Caco-2 (cell line): ENCODE measurements at regions not wholly inside any gene's neighbourhood (a gene's known extent, or its start where the extent isn't known, plus 50 kb on each side); places are given as distances from the start of the nearest gene placed in this dataset.

ENCODE experiments used
- BruUV-seq: library from RNA; stranded (reverse); fragments of 400-500 nt; replicated peaks from 2 replicates; lab custom pipeline; 2021; lab: Mats Ljungman, UMichigan
- CTCF ChIA-PET: fragments of 300-600 bp; sonication (Branson Sonifier 250); formaldehyde crosslinking; loops from one replicate; lab custom pipeline; 2022; ENCODE audit warnings: antibody characterized with exemption; lab: Charles Lee
- POLR2A ChIA-PET: fragments of 300-600 bp; sonication (Branson Sonifier 250); formaldehyde crosslinking; loops from one replicate; lab custom pipeline; 2022; ENCODE audit warnings: antibody characterized with exemption; lab: Charles Lee
- DNase-seq, 2 experiments: peaks; one replicate each; pipeline versions ENCODE4 v3.0.0 to v3.0.0-alpha.2; 2020 to 2022
- H3K27me3 ChIP-seq: replicated peaks from 2 replicates; pipeline ENCODE4 v1.6.0; 2011; ENCODE audit warnings: low read length; ENCODE audit not compliant: control insufficient read depth, insufficient read depth
- H3K36me3 ChIP-seq: 2 replicates; pipeline ENCODE4 v1.5.1; 2011; ENCODE audit warnings: low read length; ENCODE audit not compliant: control insufficient read depth, insufficient read depth
- H3K4me1 ChIP-seq: fragments of 250-450 bp; sonication (Bioruptor Pico); 2 replicates; pipeline ENCODE4 v1.5.1; 2020; ENCODE audit warnings: mild to moderate bottlenecking
- H3K4me3 ChIP-seq: 2 replicates; pipeline ENCODE4 v1.5.1; 2011; ENCODE audit warnings: low read depth, mild to moderate bottlenecking, control low read depth, low read length
- H3K9me3 ChIP-seq: fragments of 250-450 bp; sonication (Bioruptor Pico); 2 replicates; pipeline ENCODE4 v1.5.1; 2020; ENCODE audit warnings: mild to moderate bottlenecking, moderate library complexity
- H3K27ac Mint-ChIP-seq: one replicate; pipeline ENCODE4 v1.8.0; 2022; ENCODE audit warnings: mixed read lengths; ENCODE audit not compliant: unreplicated experiment
- H3K27me3 Mint-ChIP-seq: one replicate; pipeline ENCODE4 v1.8.0; 2022; ENCODE audit warnings: mixed read lengths; ENCODE audit not compliant: insufficient read depth, unreplicated experiment
- H3K36me3 Mint-ChIP-seq: one replicate; pipeline ENCODE4 v1.8.0; 2022; ENCODE audit warnings: mild to moderate bottlenecking, mixed read lengths; ENCODE audit not compliant: insufficient read depth, unreplicated experiment
- H3K4me1 Mint-ChIP-seq: one replicate; pipeline ENCODE4 v1.8.0; 2022; ENCODE audit warnings: low read depth, mixed read lengths; ENCODE audit not compliant: unreplicated experiment
- H3K4me3 Mint-ChIP-seq: one replicate; pipeline ENCODE4 v1.8.0; 2022; ENCODE audit warnings: mild to moderate bottlenecking, moderate library complexity, mixed read lengths; ENCODE audit not compliant: unreplicated experiment
- H3K9me3 Mint-ChIP-seq: one replicate; pipeline ENCODE4 v1.8.0; 2022; ENCODE audit warnings: mixed read lengths; ENCODE audit not compliant: unreplicated experiment
- intact Hi-C: fragments of 100-400 bp; cut with micrococcal nuclease; formaldehyde crosslinking; loops from one replicate; pipeline ENCODE4 v1.10.0; 2022; ENCODE audit not compliant: unreplicated experiment
- TF ChIP-seq, protein P1 (sequence below), 2 experiments: fragments of 200-600 bp in 1 of 2; IDR thresholded peaks; 1 replicate in 1 of 2; 2 replicates in 1 of 2; pipeline versions ENCODE4 v1.5.1 to v1.8.0; 2011 to 2022; ENCODE audit warnings: antibody characterized with exemption in 1 of 2, control low read depth in 1 of 2, inconsistent platforms in 1 of 2, low read depth in 1 of 2, low read length in 1 of 2, mild to moderate bottlenecking in 1 of 2, moderate library complexity in 1 of 2; ENCODE audit not compliant: insufficient read depth in 1 of 2, severe bottlenecking in 1 of 2, unreplicated experiment in 1 of 2

DNA sequence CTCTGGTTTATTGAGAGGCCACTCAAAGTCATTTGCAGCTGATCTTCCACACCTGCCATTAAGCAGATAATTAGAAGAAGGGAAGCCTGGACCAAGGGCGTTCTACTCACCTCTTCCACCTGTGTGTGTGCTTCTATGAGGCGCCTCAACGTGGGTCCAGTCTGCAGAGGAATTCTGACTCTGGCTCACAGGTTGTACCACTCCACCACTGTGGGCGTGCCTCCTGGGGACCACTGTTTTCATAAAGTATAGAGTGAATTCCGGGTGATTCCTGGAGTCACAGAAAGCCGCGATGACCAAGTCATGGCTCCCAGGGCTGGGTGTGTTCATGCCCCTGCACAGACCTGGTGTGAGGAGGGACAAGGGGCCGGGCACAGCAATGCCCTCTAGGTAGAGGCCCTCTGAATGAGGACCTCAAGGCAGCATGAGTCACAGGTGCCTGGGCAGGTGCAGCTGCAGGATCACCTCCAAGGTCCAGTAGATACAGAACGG, 408.3 kb upstream of the MGMT start:
- H3K4me3 ChIP-seq = no peak overlapping the region
- Mint-ChIP-seq H3K27ac (no peak overlapping the region), H3K4me3 (no peak overlapping the region), H3K9me3 (no peaks in the 10 kb centered on the region), H3K36me3 (no peaks in the 10 kb centered on the region), H3K27me3 (peaks cover 3% of the 10 kb centered on the region), H3K4me1 (no peaks in the 10 kb centered on the region)
- TF ChIP-seq, protein P1, sequence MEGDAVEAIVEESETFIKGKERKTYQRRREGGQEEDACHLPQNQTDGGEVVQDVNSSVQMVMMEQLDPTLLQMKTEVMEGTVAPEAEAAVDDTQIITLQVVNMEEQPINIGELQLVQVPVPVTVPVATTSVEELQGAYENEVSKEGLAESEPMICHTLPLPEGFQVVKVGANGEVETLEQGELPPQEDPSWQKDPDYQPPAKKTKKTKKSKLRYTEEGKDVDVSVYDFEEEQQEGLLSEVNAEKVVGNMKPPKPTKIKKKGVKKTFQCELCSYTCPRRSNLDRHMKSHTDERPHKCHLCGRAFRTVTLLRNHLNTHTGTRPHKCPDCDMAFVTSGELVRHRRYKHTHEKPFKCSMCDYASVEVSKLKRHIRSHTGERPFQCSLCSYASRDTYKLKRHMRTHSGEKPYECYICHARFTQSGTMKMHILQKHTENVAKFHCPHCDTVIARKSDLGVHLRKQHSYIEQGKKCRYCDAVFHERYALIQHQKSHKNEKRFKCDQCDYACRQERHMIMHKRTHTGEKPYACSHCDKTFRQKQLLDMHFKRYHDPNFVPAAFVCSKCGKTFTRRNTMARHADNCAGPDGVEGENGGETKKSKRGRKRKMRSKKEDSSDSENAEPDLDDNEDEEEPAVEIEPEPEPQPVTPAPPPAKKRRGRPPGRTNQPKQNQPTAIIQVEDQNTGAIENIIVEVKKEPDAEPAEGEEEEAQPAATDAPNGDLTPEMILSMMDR (IDR thresholded peaks at IDR 0.05; ENCODE audit: insufficient read depth in 1 of 2, low read depth in 1 of 2, low read length in 1 of 2, severe bottlenecking in 1 of 2, unreplicated experiment in 1 of 2) = no peak
- no peaks in the 10 kb centered on the region for H3K36me3 ChIP-seq
- ChIA-PET CTCF (no interaction called here), POLR2A (no interaction called here)
- BruUV-seq = no TSS peak
- no peaks in the 10 kb centered on the region for H3K9me3 ChIP-seq
- intact Hi-C loops = no loop called here
- H3K27me3 ChIP-seq = no peaks in the 10 kb centered on the region; the same call in 1 of the 2 replicates
- H3K4me1 ChIP-seq = no peaks in the 10 kb centered on the region
- DNase-seq = no peak

DNA sequence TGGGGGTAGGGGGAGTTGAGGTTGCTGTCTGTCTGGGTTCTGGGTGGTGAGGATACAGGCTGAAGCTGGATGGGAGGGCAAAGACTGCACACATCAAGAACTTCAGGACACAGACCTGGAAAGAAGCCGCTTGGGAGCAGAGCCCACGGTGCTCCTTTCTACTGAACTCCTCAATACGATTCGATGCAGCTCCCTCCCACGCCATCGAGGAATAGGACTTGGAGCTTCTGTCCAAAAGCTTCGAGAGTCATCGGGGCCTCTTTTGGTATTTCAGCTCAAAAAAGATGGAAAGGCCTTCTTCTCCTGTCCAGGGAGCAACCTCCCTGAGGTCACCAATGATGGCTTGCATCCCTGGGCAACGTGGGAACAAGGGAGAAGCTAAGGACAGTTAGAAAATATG, 407.1 kb upstream of the MGMT start:
- Histone ChIP-seq H3K9me3 (no peaks in the 10 kb centered on the region), H3K4me3 (no peak overlapping the region), H3K27me3 (no peaks in the 10 kb centered on the region; the same call in 1 of the 2 replicates), H3K36me3 (no peaks in the 10 kb centered on the region), H3K4me1 (no peaks in the 10 kb centered on the region)
- ChIA-PET CTCF (no interaction called here), POLR2A (no interaction called here)
- Mint-ChIP-seq H3K27me3 (peaks cover 7% of the 10 kb centered on the region), H3K36me3 (no peaks in the 10 kb centered on the region), H3K4me3 (no peak overlapping the region), H3K27ac (no peak overlapping the region), H3K4me1 (no peaks in the 10 kb centered on the region), H3K9me3 (no peaks in the 10 kb centered on the region)
- DNase-seq = no peak
- intact Hi-C loops = no loop called here
- TF ChIP-seq, protein P1 (IDR thresholded peaks at IDR 0.05; ENCODE audit: insufficient read depth in 1 of 2, low read depth in 1 of 2, low read length in 1 of 2, severe bottlenecking in 1 of 2, unreplicated experiment in 1 of 2) = no peak
- no TSS peak for BruUV-seq

DNA sequence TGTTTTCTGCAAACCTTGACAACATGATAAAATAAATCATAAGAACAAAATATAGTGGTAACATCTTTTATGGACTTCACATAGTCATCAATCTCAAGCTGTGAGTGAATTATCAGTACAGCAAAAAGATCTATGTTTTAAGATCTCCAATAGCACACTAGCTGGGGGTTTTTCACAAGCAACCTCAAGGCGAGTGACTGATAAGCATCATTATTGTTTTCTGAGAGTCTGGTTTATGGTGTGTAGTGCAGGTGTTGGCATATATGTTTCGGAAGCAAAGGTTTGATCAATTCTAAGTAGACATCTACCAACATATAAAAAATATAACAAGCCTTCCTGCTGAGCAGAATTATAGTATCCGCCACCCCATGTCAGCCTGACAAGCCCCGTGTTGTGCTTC, 403.8 kb upstream of the MGMT start:
- intact Hi-C loops = no loop called here
- H3K27me3 Mint-ChIP-seq = peaks cover 6% of the 10 kb centered on the region
- no peak for DNase-seq
- TF ChIP-seq, protein P1 (IDR thresholded peaks at IDR 0.05; ENCODE audit: insufficient read depth in 1 of 2, low read depth in 1 of 2, low read length in 1 of 2, severe bottlenecking in 1 of 2, unreplicated experiment in 1 of 2) = no peak
- no peaks in the 10 kb centered on the region for H3K4me1 ChIP-seq
- no peak overlapping the region for H3K4me3 Mint-ChIP-seq
- H3K27ac Mint-ChIP-seq = no peak overlapping the region
- POLR2A ChIA-PET = no interaction called here
- H3K9me3 Mint-ChIP-seq = no peaks in the 10 kb centered on the region
- no peaks in the 10 kb centered on the region for H3K27me3 ChIP-seq
- no TSS peak for BruUV-seq
- H3K36me3 ChIP-seq = no peaks in the 10 kb centered on the region
- H3K4me3 ChIP-seq = no peak overlapping the region
- no peaks in the 10 kb centered on the region for H3K4me1 Mint-ChIP-seq
- CTCF ChIA-PET = no interaction called here
- H3K9me3 ChIP-seq = no peaks in the 10 kb centered on the region
- H3K36me3 Mint-ChIP-seq = no peaks in the 10 kb centered on the region
